ENCODE measurements at regions not wholly inside any gene's neighbourhood (a gene's known extent, or its start where the extent isn't known, plus 50 kb on each side); places are given as distances from the start of the nearest gene placed in this dataset.
"Not testable (repeated sequence)": the region's sequence is repeated elsewhere in the genome, so short reads cannot be mapped to it uniquely, and the experiment has no call there.

DNA sequence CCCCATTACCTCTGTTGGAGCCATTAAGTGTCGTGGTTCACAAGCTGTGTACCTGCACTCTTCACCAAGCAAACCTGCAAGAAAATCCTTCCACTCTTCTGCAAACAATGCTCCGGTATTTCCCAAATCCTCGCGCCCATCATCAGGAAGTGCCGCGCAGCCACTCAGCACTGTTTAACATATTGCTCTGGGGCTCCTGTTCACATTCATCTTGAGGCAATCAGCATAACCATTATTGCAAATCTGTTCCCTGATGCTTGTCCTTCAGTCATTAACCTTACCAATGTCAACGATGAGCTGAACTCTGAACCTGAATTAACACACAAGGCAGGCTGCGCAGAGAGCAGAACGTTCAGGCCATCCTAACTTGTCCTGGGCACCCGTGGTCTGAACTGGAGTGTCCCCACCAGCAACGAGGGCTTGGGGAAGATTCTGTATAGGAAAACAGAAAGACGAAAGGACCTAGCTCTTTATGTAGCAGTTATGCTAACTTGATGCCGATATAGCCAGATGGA, 751.4 kb upstream of the AUTS2 start:
- no peak for DNase-seq (ENCODE audit: low read depth)

GRCh38 chr7:68853254-68853653, 745.0 kb upstream of the AUTS2 start:
- DNase-seq (ENCODE audit: low read depth): no peak

- no peak for DNase-seq (ENCODE audit: low read depth)
Observed at GRCh38 chr7:68857571-68857970, 740.7 kb upstream of the AUTS2 start.

DNA sequence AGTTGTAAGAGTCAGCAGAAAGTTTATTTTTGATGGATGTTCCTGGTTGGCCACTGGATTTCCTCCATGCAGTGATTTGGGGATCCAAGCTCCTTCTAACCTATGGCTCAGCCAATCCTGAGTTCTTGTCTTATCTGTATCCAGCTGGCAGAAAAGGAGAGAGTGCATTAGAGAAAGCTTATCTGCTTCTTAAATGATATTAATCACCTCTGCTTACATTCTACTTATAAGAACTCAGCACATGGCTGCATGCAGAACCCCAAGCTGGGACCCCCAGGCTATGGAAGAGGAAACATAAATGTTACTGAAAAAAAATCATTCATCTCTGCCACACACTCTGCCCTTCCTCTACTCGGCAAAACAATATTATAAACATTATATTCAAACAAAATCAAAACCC, 739.8 kb upstream of the AUTS2 start:
- DNase-seq (ENCODE audit: low read depth): no peak

DNA sequence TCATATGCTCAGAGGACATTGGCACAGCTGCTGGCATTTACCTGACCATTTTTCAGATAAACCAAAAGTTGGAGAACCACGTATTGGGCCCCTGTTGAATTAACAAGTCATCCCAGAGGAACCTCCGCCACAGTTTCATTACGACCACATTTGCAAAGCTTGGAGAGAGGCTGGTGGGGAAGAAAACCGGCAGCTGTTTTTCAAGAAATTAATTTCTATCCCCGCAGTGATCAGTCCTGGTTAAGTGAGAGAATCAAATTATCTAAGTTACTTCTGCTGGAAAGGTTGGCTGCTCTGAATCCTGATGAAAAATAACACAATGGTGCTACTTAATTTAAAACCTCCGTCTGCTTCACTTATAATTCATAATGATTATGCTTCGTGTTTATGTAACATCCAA, 737.1 kb upstream of the AUTS2 start:
- DNase-seq (ENCODE audit: low read depth): no peak

GRCh38 chr7:68862261-68862660, 736.0 kb upstream of the AUTS2 start:
- DNase-seq (ENCODE audit: low read depth): no peak

- DNase-seq (ENCODE audit: low read depth): no peak
Observed at GRCh38 chr7:68862736-68863135, 735.5 kb upstream of the AUTS2 start.

DNA sequence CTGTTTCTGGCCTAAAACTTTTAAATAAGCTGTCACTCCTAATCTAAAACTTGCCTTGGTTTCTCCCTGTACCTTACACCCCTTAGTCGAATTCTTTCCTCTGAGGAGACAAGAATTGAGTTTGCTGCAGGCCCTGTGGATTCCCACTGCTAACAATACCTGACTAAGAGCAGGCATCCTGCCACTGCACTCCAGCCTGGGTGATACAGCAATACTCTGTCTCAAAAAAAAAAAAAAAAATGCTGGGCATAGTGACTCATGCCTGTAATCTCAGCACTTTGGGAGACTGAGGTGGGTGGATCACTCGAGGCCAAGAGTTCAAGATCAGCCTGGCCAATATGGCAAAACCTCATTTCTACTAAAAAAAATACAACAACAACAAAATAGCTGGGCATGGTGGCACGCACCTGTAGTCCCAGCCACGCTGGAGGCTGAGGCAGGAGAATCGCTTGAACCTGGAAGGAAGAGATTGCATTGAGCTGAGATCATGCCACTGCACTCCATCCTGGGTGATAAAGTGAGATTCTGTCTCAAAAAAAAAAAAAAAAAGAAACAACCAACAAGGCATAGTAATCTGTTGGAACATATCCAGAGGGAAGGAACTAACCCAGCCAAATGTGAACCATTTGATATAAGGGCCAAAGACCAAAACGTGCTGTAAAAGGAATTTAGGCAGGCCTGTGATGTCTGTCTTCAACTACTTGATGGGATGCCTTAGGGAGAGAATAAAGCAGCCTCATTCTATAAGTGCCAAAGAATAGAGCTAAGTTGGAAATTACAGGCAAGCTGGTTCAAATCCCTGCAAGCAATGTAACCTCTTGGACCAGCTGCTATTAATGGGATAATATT, 732.7 kb upstream of the AUTS2 start:
- DNase-seq (ENCODE audit: low read depth): no peak

DNA sequence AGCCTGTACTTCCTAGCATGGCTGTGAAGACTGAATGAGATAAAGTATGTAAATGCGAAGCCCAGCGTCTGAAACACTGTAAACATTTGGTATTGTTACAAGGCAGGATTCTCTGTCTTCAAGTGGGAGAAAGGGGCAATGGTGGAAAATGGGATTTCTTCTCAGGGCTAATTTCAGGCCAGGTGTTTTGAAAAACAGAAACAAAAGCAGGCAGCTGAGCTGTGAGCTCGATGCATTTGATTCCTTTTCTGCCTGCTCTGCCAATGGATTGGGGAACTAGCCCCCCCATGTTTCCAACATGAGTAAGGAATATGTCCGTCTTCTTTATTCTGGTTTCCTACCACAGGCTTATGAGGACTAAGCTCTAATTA, 732.1 kb upstream of the AUTS2 start:
- DNase-seq (ENCODE audit: low read depth): no peak

DNA sequence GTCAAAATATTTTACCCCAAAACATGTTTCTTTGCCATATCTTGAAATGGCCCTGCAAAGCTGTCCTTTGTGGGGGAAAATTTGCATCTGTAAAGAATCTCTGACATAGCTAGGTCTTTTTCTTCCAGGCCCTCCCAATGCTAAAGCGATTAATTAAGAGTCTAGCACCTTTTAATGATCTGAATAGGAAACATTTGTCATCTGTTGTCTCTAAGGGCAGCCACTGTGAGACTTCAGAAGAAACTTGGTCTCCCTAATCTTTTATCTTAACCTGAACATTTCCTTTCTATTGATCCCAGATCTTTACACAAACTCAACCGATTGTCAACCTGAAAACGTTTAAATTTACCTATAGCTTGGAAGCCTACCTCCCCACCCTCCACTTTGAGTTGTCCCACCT, 731.6 kb upstream of the AUTS2 start:
- not testable (repeated sequence) for DNase-seq (ENCODE audit: low read depth)

GRCh38 chr7:68868978-68869377, 729.3 kb upstream of the AUTS2 start:
- no peak for DNase-seq (ENCODE audit: low read depth)

GRCh38 chr7:68873616-68874015, 724.7 kb upstream of the AUTS2 start:
- no peak for DNase-seq (ENCODE audit: low read depth)

- no peak for DNase-seq (ENCODE audit: low read depth)
Observed at GRCh38 chr7:68875857-68876256, 722.4 kb upstream of the AUTS2 start.

GRCh38 chr7:68887116-68887515, 711.2 kb upstream of the AUTS2 start:
- DNase-seq (ENCODE audit: low read depth): not testable (repeated sequence)

GRCh38 chr7:68888971-68889385, 709.3 kb upstream of the AUTS2 start:
- no peak for DNase-seq (ENCODE audit: low read depth)

DNA sequence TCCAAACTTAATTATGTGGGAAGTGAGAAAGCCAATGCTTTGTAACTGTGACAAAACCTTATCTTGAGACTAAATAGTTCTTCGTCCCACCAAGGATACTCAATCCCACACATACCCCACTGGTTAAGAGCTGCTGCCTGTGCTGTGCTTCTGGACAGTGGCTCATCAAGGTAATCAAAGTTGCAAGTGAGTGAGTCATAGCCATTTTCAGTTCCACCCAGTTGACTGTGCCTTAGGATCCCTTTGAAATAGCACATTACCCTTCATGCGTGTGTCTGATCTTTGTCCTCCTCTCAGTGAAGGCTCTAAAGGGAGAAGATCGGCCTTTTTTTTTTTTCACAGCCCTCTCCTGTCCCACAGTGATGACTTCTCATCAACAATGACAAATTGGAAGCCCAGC, 706.0 kb upstream of the AUTS2 start:
- peak; percentile 7 for DNase-seq (ENCODE audit: low read depth)

GRCh38 chr7:68893411-68893810, 704.9 kb upstream of the AUTS2 start:
- no peak for DNase-seq (ENCODE audit: low read depth)

- not testable (repeated sequence) for DNase-seq (ENCODE audit: low read depth)
Observed at GRCh38 chr7:68899156-68899555, 699.1 kb upstream of the AUTS2 start.

DNA sequence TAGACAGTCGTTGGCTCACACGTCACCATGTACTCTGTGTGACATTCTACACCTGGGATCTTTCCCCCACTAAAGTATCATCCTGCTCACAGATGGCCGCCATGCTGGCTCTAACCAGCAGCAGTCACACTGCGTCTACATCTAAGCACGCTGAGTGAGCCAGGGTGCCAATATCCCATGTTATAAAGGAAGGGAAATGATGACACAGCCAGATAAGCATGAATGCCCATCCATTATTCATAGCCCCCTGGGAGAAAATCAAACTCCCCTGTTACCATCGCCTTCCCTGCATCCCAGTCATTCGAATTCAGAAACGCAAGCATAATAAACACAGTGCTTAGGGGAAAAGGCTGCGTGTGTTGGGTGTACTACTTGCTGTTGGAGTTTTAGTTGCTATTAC, 698.2 kb upstream of the AUTS2 start:
- no peak for DNase-seq (ENCODE audit: low read depth)

DNA sequence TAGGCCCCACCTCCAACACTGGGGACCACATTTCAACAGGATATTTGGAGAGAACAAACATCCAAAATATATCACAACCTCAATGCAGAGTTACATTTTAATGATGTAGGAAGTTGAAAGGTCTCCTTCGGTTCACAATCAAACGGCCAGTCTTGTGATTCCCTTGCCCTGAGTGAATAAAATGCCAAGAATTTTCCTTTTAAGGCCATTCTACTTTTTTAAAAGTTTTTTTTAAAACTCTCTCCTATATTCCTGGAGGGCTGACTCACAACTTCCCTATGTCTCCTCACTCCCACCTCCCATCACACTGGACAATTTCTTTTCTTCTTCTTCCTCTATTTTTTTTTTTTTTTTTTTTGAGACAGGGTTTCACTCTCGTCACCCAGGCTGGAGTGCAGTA, 693.6 kb upstream of the AUTS2 start:
- DNase-seq (ENCODE audit: low read depth): no peak

DNA sequence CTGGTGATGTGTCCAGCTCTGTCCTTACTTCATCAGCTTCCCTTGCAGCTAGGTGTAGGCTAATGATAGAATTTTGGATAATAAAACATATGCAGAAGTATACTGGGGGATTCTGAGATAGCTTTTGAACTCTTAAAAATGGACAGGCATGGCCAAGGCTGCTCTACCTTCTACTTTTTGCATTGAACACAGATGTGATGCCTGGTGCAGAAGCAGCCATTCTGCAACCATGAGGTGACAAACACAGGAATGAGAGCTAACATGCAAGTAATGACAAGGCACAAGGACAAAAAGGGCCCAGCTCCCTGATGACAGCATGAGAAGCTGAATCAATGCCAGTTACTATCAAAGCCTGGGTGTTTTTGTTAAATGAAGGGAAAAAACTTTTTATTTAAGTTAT, 686.5 kb upstream of the AUTS2 start:
- DNase-seq (ENCODE audit: low read depth): no peak

GRCh38 chr7:68914006-68914405, 684.3 kb upstream of the AUTS2 start:
- DNase-seq (ENCODE audit: low read depth): no peak

DNA sequence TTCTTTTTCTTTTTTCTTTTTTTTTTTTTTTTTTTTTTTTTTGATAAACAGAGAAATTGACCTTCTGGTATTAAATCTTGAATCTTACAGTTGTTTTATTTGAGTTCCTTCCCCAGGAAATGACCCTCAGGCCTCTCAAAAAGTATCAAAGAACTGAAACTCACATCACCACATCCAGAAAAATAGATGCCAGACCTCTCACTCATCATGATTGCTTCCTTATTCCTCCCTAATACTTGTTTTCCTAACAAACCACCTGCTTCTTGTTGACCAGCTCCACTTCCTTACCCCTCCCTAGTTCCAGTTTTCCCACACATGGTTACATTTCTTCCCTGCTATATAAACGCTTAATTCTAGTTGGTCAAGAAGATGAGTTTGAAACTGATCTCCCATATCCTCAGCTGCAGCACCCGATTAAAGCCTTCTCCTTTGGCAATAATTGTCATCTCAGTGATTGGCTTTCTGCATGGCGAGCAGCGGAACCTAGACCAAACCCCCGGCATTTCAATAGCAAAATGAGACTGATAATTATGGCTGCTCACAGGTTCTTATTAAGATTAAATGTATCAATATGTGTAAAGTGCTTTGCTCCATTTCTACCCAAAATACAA, 681.1 kb upstream of the AUTS2 start:
- DNase-seq (ENCODE audit: low read depth): no peak

GRCh38 chr7:68918621-68919020, 679.7 kb upstream of the AUTS2 start:
- DNase-seq (ENCODE audit: low read depth): no peak
